ENCODE measurements at regions not wholly inside any gene's neighbourhood (a gene's known extent, or its start where the extent isn't known, plus 50 kb on each side); places are given as distances from the start of the nearest gene placed in this dataset.

DNA sequence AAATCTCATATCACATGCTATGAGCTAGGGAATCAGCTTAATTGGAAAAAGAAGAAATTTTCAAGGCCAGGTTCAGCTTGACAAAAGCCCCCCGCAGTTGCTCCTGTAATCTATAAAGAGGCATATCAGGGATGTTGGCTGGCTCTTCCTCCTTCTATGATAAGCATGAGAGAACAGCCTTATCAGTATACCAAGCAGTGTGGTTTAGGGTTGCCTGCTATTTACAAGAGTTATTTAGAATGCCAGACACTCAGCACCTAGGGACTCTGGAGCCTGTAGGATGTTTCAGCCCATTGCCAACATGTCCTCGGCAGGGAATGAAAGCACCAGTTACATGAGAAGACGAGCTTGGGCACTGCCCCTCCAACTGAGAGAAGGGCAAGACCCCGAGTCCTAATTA is 89.5 kb upstream of the TMPO start:
- TF ChIP-seq, protein P1, sequence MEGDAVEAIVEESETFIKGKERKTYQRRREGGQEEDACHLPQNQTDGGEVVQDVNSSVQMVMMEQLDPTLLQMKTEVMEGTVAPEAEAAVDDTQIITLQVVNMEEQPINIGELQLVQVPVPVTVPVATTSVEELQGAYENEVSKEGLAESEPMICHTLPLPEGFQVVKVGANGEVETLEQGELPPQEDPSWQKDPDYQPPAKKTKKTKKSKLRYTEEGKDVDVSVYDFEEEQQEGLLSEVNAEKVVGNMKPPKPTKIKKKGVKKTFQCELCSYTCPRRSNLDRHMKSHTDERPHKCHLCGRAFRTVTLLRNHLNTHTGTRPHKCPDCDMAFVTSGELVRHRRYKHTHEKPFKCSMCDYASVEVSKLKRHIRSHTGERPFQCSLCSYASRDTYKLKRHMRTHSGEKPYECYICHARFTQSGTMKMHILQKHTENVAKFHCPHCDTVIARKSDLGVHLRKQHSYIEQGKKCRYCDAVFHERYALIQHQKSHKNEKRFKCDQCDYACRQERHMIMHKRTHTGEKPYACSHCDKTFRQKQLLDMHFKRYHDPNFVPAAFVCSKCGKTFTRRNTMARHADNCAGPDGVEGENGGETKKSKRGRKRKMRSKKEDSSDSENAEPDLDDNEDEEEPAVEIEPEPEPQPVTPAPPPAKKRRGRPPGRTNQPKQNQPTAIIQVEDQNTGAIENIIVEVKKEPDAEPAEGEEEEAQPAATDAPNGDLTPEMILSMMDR (IDR thresholded peaks at IDR 0.05): no peak
- TF ChIP-seq POLR2A (IDR thresholded peaks at IDR 0.05): no peak
- TF ChIP-seq POLR2AphosphoS5 (IDR thresholded peaks at IDR 0.05): no peak

Measured in breast epithelium (tissue), 3 donors.